GM10248 (cell line): ENCODE measurements at regions not wholly inside any gene's neighbourhood (a gene's known extent, or its start where the extent isn't known, plus 50 kb on each side); places are given as distances from the start of the nearest gene placed in this dataset.

Experiments used
- CTCF ChIA-PET: fragments of 300-600 bp; sonication (Branson Sonifier 250); formaldehyde crosslinking; extraction: SDS; loops from one replicate; lab custom pipeline; 2021; ENCODE audit warnings: antibody characterized with exemption; lab: Yijun Ruan, JAX
- POLR2A ChIA-PET: fragments of 350-650 bp; sonication (Branson Sonifier 250); formaldehyde crosslinking; extraction: SDS; loops from one replicate; lab custom pipeline; 2020; ENCODE audit warnings: antibody characterized with exemption; lab: Yijun Ruan, JAX
- DNase-seq: peaks from one replicate; pipeline ENCODE4 v3.0.0; 2012; ENCODE audit errors: extremely low spot score
- TF ChIP-seq, protein P1 (sequence below): IDR thresholded peaks from 2 replicates; pipeline ENCODE4 v1.5.1; 2012; ENCODE audit warnings: mild to moderate bottlenecking, low read depth; ENCODE audit errors: extremely low read depth, missing control alignments, control extremely low read depth

GRCh38 chr4:101458473-101458872 lies 111.1 kb upstream of the PPP3CA start:
- ChIA-PET CTCF (no interaction called here), POLR2A (no interaction called here)
- no peak for DNase-seq
- TF ChIP-seq, protein P1, sequence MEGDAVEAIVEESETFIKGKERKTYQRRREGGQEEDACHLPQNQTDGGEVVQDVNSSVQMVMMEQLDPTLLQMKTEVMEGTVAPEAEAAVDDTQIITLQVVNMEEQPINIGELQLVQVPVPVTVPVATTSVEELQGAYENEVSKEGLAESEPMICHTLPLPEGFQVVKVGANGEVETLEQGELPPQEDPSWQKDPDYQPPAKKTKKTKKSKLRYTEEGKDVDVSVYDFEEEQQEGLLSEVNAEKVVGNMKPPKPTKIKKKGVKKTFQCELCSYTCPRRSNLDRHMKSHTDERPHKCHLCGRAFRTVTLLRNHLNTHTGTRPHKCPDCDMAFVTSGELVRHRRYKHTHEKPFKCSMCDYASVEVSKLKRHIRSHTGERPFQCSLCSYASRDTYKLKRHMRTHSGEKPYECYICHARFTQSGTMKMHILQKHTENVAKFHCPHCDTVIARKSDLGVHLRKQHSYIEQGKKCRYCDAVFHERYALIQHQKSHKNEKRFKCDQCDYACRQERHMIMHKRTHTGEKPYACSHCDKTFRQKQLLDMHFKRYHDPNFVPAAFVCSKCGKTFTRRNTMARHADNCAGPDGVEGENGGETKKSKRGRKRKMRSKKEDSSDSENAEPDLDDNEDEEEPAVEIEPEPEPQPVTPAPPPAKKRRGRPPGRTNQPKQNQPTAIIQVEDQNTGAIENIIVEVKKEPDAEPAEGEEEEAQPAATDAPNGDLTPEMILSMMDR: no peak

GRCh38 chr4:101451086-101451485 lies 103.8 kb upstream of the PPP3CA start:
- no peak for DNase-seq
- ChIA-PET POLR2A (no interaction called here), CTCF (interaction anchor here (1.5 to 2.6 kb wide), 4 partner anchors 9 to 33 kb away, joined by 4 to 11 read pairs (median 7); no protein-coding TSS in a partner anchor)
- TF ChIP-seq, protein P1: no peak

- TF ChIP-seq, protein P1: no peak
- no peak for DNase-seq
- ChIA-PET CTCF (no interaction called here), POLR2A (no interaction called here)
Measured at GRCh38 chr4:101441446-101441845, 94.1 kb upstream of the PPP3CA start.

DNA sequence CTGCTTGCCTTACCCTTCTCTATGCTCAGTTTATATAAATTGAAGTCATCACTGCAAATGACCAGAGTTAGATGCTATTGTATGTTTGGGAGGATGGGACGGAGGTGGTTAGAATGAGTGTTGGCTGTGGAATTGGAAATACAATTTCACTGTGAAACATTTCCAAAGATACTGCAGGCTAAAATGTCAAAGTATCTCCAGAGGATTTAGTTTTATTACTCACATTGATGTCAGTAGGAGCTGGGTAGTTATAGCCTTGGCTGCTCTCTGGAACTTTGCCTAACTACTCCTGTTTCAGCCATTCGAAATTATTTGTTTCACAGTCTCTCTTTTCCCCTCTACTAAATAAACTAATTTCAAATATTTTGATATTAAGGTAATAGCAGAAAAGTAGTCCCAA lies 92.6 kb upstream of the PPP3CA start:
- DNase-seq: no peak
- POLR2A ChIA-PET: no interaction called here
- CTCF ChIA-PET: interaction anchor here (1.1 kb wide), 1 partner anchor 10 kb away, joined by 4 read pairs; no protein-coding TSS in a partner anchor
- TF ChIP-seq, protein P1: no peak

DNA sequence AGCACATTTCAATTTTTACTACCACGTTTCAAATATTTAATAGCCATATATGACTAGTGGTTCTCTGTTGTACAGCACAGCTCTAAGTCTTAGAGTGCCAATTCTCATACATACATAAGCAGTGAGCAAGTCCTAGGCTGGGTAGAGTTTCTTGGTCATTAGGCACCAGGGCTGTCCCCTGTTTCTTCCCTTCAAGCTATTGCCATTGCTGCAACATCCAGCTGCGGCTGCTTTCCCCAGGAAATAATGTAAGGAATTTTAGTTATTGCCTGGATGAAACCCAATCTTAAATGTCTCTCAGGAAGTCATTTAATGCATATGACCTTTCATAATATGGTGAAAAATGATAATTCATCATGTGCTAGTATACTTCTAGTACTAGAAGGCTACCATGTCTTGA lies 74.1 kb upstream of the PPP3CA start:
- no peak for DNase-seq
- ChIA-PET POLR2A (no interaction called here), CTCF (no interaction called here)
- TF ChIP-seq, protein P1: no peak

GRCh38 chr4:101420661-101421060 lies 73.3 kb upstream of the PPP3CA start:
- DNase-seq: no peak
- POLR2A ChIA-PET: no interaction called here
- TF ChIP-seq, protein P1: no peak
- CTCF ChIA-PET: no interaction called here
